ENCODE measurements at regions not wholly inside any gene's neighbourhood (a gene's known extent, or its start where the extent isn't known, plus 50 kb on each side); places are given as distances from the start of the nearest gene placed in this dataset.

DNA sequence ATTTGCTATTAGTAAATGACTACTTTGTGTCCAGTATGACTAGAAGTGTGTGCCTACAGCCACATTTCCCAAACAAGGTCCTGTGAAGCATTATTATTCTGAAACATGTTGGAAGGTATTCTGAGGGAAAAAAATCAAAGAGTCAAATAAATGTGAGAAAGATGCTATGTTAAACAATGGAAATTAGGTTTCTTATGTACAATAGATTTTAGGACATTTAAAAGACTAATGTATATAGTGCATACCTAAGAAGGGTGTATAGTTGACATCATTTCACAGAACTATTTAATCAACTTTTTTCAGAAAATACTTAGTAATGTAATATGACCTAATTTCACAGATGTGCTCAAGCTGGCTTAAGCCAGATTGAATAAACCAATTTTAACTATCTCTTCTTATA lies 582.5 kb downstream of the USP25 start:
- no peak for DNase-seq

DNA sequence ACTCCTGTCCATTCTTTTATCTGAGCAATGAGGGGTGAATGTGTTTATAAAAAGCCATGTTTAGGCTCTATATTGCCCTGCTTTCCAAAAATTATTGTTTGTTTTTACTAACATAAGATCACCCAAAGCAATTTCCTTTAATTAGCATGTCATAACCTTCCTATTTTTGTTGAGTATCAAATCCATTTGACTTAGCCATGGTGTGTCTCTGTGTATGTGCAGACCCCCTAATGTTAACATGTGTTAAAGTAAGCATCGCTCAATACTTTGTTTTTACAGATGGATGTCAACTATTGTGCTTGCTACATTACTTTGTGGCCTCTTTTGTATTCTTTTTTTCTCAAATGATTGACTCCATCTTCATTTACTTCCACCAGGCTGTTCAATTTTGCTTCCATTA lies 585.4 kb downstream of the USP25 start:
- DNase-seq = no peak

DNA sequence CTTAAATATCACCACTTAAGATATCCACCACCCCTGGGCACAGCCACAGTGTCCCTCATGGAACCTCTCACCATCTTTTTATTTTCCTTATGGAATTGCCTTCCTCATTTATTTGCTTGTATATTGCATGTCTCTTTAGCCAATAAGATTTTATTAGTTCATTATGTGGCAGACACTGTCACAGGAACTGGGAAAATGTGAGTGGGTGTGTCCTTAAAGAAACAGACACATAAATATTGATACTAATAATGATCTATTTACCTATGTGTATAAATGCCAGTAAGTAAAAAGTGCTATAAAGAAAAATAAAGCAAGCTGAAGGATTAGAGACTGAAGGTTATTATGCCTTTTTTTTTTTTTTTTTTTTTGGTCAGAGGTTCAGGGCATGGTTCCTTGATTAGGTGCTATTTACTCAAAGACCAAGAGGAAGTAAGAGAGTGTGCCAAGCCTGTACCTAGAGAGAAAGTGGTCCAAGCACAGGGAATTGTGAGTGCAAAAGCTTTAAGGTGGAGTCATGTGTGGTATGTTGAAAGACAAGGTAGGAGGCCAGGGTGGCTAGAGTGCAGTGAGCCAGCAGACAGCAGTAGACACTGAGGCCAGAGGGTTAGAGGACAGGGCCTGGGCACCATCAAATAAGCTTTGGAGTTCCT lies 589.0 kb downstream of the USP25 start:
- DNase-seq = no peak

DNA sequence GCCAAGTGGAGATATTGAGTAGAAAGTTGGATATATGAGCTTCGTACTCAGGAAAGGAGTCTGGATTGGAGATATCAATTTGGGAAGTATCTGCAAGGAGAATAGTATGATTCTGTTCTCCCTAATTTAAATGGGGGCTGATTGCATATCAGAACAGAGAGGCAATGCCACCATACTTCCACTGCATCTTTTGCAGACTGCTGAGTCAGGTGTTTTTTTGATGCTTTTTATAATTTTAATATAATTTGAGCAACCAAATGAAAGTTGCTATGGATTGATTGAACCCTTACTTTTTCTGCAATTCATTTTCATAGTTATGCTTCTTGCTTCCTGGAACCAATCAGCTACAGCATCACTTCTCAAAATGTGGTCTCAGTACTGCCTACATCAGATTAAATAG lies 590.3 kb downstream of the USP25 start:
- no peak for DNase-seq

DNA sequence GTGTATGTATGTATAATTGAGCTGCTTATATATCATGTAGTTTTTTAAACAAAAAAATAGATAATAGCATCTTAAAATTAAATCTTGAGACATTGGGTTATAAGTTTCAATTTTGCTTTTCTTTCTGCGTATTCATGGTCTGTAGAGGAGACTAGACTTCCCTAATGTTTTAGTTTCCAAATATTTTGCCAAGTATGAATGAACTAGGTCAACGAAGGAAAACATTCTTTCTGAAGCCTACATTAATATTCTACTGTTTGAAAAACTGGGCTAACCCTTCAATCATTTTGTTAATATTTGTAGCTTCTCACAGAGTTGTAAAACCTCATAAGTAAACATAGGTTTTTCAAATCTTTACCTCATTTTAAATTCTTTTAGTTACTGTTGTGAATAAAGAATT lies 592.7 kb downstream of the USP25 start:
- no peak for DNase-seq

DNA sequence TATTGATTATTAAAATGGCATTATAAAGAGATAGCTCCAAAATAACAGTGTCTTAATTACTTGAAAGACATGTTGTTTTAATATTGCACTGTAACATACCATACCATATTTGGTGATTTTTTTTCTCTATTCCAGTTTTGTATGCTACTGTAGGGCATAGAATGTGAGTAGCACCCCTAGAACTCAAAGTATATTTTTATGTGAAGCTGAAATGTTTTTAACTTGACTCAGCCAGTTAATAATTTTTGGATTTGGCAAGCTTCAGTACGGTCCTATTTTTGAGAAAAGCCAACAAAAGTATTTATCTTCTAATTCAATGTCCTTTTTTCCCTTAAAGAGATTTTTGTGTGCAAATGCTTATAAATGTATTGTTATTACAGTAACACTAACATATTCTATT lies 593.8 kb downstream of the USP25 start:
- no peak for DNase-seq

DNA sequence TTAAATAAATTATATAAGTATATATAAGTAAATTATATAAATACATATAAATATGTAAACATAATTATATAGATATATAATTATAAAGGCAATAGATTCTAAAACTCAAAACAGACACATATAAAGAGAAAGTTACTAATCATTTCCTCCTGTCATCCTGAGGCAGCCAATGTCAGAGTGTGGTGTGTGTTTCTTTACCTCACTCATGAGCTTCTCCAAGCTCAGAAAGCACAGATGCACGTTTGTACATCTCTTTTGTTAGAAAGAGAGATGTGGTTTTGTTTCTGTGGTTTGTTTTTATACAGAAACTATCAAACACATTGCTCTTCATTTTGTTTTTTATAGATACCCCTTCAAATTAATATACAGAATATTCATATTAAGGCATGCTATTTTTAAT lies 594.8 kb downstream of the USP25 start:
- no peak for DNase-seq

DNA sequence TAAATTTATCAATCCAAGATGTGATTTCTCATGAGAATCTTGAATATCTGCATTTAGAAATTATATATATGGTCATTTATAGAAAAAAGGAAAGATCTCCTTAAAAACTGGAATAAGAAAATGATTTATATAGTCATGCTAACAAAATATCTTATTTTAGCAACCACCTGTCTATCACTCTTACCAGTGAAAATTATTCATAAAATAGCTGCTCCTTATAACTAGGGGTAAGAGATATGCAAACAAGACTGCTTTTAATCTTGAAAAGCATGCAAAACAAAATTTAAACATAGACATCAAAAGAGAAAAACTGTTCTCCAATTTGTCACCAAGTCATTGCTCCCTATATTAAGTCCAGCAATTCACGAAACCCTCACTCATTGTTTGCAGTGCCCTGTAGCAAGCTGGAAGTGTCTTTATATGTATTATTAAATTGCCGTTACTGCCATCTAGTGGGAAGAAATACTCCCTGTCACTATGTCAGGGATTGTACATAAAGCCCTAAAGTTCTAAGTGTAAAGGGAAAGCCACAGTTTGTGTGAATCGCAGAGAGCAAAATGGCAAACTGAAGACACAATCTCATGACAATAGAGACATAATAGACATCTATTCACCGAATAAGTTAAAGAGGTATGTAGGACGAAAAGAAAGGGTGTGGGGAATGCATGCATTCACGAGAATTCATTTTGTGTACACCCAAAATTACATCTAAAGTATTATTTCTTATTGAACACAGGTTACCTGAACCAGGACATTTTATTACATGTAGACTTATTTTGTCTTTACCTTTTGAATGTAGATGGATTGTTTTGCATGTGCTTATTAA lies 600.5 kb downstream of the USP25 start:
- peak; percentile 70 for DNase-seq

DNA sequence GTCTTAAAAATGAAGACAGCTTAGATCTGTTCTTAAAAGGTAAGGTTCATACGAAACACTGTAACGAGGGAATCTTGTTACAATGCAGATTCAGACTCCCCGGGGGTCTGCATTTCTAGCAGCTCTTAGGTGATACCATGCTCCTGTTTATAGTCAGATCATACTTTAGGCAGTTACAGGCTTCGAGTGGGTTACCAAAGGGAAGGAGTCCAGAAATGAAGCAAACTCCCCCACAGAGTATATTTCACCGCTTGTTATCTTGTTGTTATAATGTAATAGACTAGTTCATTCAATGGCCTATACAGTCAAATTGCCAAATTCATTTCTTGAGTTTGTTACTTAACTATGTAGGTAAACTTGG lies 601.1 kb downstream of the USP25 start:
- DNase-seq = no peak

DNA sequence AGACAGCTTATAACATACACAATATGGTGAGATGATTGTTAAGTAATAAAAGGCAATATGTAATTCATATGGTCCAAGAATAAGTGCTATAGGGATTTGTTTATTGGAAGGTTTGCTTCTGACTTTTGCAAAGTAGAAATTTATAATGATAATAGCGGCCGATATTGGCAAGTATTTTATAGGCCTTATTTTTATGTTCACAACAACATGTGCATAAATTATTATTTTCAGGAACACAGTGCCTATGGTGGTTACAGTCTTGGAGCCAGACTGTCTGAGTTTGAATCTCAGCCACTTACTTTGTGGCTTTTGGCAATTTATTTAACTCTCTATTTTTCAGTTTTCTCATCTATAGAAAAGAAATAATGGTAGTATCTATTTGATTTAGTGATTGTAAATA lies 607.5 kb downstream of the USP25 start:
- DNase-seq = no peak

DNA sequence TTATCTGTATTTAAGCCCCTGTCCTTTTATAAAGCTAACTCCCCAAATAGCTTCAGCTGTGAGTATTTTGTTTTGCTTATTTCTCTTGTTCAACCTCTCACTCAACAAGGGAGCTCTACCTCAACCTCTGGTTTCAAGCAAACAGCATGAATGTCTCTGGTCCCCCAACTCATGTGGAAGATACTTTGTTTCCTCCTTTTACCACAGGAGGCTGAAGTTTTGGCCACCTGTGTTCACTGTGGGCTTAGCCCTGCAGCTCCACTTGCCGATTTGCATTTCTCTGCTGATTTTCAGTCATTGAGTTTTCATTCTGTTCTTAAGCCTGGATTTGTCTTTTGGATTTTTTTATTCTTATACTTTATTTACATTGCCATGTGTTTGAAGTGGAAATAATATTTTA lies 613.1 kb downstream of the USP25 start:
- no peak for DNase-seq

DNA sequence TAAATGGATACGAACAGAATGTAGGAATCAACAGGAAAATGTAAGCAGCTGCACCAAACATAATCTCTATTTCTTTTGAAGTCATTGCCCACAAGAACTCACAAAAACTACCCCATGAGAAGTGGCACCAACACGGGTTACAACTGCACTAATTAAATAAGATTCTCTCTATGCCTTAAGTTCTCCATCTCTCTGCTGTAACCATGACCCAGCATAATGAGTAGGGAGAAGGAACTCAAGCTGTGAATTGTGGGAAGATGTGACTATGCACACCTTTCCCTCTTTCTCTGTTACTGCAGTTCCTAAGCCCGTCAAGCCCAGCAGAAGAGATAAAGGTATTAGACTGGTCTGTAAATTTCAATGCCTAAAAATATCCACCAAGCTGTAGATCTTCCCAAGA lies 614.0 kb downstream of the USP25 start:
- no peak for DNase-seq

DNA sequence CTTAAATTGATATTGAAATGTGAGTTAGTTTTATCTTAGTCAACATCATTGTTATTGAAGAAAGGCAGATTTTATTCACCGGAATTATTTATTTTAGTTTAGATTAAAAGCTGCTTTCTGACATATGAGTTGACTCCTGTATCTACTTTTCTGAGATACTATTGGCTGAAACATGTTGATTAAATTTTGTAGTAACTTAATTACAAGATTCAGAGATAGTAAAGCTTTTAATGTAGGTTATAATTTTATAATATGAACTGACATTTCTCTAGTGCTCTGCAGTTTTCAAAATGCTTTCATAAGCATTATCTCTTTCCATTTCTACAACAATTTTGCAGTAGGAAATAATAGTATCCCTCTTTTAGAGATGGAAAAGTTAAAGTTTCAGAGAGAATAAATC lies 616.0 kb downstream of the USP25 start:
- DNase-seq = no peak

DNA sequence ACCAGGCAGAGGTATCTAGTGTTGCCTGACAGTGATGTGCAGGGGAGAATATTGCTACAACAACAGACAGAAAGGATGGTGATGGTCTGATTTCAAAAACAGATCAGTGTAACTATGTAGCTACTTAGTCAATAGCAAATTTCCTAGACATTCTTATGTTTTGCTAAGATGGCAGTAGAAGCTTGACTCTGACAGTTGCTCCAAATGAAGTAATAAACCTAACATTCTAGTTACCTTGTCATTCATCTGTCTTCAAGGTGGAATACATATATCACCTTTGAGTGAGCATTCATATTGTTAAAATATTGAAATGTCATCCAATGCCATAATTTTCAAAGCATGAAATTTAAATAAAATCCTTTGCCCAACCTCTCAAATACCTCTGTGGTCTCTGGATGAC lies 617.4 kb downstream of the USP25 start:
- no peak for DNase-seq

DNA sequence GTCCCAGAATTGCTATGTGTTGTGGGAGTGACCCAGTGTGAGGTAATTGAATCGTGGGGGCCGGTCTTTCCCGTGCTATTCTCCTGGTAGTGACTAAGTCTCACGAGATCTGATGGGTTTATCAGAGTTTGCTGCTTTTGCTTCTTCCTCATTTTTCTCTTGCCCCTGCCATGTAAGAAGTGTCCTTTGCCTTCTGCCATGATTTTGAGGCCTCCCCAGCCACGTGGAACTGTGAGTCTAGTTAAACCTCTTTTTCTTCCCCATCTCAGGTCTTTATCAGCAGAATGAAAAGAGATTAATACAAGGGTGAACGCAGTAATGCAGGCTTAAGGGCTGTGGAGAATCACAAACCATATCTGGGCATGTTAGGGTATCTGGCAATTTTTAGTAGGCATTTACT lies 624.0 kb downstream of the USP25 start:
- no peak for DNase-seq

DNA sequence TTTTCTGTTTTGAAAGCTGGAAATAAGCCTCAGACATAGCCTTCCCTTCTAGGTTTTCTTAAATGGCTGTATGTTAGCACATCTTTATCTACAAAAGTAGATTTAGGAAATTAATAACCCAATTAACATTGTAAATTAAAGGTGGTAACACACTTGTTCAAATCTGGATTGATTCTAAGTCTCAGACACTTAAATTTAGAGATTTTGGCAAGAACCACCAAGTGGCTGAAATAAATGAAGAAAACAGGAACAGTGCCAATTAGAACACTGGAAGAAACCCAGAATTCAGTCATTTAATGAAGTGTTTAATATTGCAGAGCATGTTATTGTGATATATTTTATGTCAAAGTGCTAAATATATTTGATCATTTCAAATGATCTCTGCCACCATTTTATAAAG lies 628.2 kb downstream of the USP25 start:
- no peak for DNase-seq

DNA sequence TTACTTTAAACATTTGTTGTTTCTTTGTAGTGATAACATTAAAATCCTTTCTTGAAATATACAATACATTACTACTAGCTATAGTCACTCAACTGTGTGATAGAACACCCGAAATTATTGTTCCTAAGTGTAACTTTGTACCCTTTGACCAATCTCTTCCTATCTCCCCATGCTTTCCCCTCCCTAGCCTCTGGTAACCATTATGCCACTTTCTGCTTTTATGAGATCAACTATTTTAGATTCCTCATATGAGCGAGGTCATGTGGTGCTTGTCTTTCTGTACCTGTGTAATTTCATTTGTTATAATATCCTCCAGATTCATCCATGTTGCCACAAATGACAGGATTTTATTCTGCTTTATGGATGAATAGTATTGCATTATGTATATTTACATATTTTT lies 629.0 kb downstream of the USP25 start:
- DNase-seq = no peak

DNA sequence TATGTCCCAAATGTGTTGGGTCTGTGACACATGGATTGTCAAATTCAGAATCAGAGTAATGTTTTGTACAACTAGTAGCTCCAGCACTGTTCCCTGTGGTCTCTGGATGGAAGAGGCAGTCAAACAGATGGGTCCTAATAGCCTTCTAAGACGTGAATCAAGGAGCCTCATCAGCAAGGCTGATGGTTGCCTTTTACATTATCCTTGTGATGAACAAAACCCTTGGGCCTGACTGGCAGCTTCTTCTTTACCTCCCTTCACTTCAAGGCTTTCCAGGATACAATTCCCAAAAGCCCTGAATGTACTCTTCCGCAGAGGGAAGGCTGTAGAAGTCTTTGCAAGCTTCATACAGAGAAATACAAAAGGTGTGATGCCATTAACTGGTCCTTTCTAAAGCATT lies 633.3 kb downstream of the USP25 start:
- no peak for DNase-seq

DNA sequence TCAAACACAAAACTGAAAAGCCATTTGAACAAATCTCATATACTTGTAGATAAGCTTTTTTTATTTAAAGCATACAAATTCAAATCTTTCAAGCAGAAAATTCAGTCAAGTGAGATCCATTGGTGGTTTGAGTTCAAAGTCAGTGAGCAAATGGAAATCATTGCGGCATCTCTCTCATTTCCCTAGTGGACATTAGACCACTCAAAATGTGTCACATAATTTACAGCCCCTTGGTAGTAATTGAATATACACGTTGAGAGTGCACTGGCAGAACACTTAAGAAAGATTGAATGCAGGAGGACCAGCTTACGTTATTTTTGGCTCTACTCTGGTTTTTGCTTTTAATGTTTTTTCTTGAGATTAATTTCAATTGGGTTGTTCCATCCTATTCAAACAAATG lies 633.7 kb downstream of the USP25 start:
- no peak for DNase-seq

DNA sequence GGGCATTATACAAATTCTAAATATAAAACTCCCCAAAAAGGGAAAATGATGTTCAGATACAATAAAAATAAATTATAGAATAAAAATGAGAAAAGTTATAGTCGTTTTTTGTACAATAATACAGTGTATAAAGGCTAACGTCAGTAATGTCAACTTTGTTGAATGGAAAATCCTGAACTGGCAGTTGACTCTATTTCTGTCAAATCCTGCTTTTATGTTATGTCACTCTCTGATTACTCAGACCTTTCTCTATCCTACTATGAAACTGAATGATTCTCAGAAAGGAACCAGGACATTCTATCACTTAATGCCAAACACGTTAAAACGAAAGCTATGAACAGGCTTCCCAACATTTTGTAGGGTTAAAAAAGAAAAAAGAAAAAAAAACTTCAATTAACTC lies 636.4 kb downstream of the USP25 start:
- DNase-seq = no peak

DNA sequence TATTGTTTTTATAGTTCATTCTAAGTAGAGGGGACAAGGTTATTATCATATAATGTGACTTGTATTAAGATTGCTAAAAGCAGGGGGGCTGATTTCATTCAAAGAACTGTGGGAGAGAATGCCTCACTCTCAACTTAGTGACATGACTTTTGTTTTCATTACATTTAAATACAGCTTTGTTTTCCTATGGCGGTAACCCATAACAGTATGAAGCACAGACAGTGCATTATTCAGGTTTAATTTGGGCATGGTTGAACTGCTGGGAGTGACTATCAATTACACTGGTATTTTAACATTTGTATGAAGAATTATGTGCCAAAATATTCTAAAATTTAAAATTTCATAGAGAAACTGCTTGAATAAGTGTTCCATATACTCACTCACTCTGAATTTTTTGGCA lies 637.3 kb downstream of the USP25 start:
- no peak for DNase-seq

DNA sequence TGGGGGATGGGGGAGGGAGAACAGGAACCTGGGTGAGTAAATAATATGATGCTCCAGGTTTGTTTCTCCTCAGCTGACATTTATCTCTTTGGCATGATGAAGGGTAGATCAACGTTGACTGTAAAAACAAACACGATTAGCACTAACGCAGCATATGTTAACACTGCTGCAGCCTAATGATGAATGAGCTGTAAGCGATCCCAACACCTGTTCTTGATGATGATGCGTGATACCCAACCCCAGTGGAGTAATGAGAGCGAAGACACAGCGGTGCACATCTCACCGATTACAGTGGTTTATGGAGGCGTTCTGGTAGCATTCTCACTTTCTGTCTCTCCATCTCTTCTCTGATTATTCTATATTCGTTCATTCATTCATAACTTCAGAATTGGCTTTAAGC lies 640.4 kb downstream of the USP25 start:
- DNase-seq = no peak

DNA sequence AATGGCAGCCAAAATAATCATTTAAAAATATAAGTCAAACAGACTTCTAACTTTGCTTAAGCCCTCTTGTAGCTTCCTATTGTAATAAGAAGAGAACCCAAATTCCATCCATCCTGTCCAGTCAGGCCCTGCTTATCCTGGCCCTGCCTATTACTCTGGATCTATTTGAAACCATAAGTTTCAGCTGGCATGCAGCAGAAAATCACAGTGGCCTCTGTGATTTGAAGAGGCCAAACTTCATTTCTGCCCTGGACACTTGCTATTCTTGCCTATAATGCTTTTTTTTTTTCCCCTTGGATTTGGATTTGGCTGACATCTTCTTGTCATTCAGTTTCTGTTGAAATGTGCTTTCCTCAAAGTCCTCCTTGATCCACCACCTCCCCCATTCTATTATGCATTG lies 642.8 kb downstream of the USP25 start:
- DNase-seq = no peak

DNA sequence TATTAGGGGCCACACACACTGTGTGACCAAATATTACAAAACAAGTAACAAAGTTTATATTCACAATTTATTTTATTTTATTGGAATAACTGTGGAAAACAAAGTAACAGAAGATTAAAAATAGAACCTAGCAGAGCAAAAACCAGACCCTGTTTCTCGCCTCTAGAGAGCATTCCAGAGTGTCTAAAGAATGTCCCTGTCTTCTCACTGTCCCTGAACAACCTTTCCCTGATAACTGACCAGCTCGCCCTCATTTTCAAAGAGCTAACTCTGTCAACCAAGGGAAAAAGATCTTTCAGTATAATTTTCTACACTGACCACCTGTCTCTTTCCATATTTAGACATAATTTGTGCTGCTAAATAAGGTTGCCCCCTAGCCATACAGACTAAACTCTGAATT lies 646.9 kb downstream of the USP25 start:
- DNase-seq = no peak

DNA sequence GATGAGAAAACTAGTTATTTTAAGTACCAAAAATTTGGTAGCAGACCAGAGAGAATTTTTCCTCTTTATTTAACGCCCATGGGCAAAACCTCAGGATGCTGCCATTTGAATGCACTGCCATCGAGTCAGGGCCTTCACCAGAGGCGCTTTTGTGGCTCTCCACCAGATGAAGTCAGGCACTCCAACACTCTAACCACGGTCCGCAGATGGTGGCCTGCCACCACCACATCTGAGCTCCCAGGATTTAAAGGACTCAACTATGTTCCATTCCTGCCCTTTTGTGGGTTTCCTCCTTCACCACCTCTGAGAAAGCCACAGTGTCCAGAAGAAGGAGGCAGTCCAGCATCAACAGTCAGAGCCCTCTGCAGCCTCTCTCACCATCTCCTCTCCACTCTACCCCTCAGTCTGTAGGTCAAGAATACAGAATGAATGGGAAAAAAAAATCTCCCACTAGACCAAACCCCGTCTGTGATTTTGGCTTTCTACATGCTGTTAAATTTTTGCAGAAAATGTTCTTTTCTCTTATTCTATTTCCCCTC lies 647.4 kb downstream of the USP25 start:
- no peak for DNase-seq
